ENCODE measurements at regions not wholly inside any gene's neighbourhood (a gene's known extent, or its start where the extent isn't known, plus 50 kb on each side); places are given as distances from the start of the nearest gene placed in this dataset.

DNA sequence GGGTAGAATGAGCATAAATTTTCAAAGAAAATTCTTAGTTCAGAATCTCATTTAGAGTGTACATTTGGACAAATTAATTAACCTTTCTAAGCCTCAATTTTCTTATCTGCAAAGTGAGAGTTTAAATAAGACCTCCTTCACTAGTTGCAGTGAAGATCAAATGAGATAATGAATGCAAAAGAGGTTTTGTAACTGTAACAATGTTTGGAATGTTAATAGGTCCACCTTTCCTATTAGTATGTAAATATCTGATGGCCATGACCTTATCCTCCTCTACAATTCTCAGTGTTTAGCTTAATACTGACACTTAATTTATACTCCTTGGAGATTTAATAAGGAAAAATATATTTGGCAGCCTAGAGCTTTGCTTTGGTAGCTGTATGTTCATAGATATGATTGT, 138.8 kb downstream of the GABRG1 start:
- no peak for DNase-seq (ENCODE audit: low spot score)

DNA sequence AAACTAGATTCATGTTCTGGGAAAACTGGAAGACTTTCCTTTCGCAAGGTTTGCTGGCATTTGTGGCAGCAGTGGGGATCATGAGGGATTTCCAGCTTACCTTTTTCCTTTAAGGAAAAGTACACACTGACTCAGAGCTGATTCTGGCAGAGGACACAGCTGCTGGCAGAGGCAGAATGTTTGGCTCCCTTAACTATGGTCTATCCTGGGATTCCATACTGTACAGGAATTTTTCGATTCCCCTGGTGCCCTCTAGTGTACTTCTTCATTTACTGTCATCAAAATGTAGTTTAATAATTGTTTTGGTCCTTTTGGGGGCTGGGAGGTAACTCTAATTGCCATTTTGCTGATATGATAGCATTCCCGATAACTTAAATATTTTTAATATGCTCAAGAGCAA, 152.7 kb downstream of the GABRG1 start:
- no peak for DNase-seq (ENCODE audit: low spot score)

GRCh38 chr4:45957353-45957752, 166.5 kb downstream of the GABRG1 start:
- DNase-seq (ENCODE audit: low spot score) = no peak

GRCh38 chr4:45954276-45954675, 169.6 kb downstream of the GABRG1 start:
- DNase-seq (ENCODE audit: low spot score) = no peak

GRCh38 chr4:45951153-45951552, 172.7 kb downstream of the GABRG1 start:
- DNase-seq (ENCODE audit: low spot score) = no peak

DNA sequence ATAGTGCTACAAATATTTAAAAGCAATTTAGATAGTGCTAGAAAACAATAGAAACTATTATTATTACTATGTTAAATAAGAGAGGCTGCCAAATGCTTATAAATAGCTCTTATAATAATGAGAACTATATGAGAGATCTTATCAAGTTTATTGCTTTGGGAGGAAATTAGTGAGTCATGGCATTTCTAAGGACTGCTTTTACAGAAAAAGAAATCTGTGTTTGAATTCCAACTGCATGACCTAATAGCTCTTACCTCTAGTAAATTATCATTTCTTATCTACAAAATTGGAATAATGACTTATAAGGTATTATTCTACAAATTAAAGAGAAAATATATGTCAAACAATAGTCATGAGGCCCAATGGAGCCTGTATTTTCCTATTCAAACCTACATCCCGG, 177.2 kb downstream of the GABRG1 start:
- DNase-seq (ENCODE audit: low spot score) = no peak

DNA sequence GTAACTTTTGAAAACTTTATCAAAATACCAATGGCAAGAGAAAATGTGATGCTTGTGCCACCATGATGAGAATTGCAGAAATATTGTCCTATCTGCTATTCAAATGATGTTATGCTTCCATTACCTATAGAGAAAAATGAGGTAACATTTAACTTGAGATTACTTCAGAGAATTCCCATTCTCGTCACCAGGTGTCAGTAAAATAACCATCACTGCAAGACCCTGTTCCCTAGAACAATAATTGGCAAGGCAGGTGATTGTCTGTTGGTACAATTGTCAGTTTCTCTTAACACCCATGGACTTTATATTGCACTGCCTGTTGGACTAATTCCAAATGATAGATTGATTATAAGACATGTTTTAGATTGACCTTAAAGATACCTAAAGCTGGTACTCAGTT, 179.9 kb downstream of the GABRG1 start:
- no peak for DNase-seq (ENCODE audit: low spot score)

GRCh38 chr4:45939056-45939455, 184.8 kb downstream of the GABRG1 start:
- no peak for DNase-seq (ENCODE audit: low spot score)

DNA sequence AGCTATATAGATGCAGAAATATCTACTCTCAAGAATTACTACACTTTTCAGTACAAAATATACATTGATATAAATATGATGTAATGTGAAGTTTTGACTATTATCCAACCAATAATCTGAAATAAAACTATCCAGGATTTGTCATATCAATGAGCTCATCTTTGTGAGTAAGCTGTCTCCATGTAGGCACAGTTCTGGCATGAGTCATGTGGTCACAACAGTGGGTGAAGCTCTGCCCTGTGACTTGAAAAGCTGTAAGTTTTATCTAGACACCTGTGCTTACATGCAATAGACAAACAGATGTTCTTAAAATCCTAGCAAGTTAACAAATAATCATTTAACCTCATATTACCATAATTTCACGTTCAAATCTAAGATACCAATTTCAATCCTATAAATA, 192.7 kb downstream of the GABRG1 start:
- DNase-seq (ENCODE audit: low spot score) = no peak

- DNase-seq (ENCODE audit: low spot score) = no peak
Measured at GRCh38 chr4:45927641-45928040, 196.2 kb downstream of the GABRG1 start.

GRCh38 chr4:45925809-45926208, 198.0 kb downstream of the GABRG1 start:
- no peak for DNase-seq (ENCODE audit: low spot score)

DNA sequence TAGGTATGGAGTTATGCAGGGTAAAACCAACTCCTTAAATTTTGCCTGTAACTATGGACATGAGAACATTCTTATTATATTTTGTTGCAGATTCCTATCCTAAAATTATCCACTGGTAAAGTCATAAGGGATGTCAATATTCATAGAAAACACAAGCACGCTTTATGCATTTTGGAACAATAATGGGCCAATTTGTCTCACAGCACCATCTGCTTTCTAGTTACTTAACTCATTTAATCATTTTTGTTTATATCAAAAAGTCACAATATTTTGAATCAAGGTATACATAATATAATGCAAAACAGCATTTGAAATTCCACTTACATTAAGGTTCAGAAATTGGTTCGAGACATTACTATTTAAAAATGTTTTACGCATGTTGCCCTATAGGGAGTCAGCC, 203.0 kb downstream of the GABRG1 start:
- no peak for DNase-seq (ENCODE audit: low spot score)

- no peak for DNase-seq (ENCODE audit: low spot score)
Measured at GRCh38 chr4:45910511-45910910, 213.3 kb downstream of the GABRG1 start.

- no peak for DNase-seq (ENCODE audit: low spot score)
Measured at GRCh38 chr4:45897946-45898585, 225.8 kb downstream of the GABRG1 start.

GRCh38 chr4:45883421-45883820, 240.4 kb downstream of the GABRG1 start:
- no peak for DNase-seq (ENCODE audit: low spot score)

GRCh38 chr4:45876235-45876890, 247.5 kb downstream of the GABRG1 start:
- DNase-seq (ENCODE audit: low spot score) = no peak

GRCh38 chr4:45869184-45869583, 254.7 kb downstream of the GABRG1 start:
- DNase-seq (ENCODE audit: low spot score) = no peak

DNA sequence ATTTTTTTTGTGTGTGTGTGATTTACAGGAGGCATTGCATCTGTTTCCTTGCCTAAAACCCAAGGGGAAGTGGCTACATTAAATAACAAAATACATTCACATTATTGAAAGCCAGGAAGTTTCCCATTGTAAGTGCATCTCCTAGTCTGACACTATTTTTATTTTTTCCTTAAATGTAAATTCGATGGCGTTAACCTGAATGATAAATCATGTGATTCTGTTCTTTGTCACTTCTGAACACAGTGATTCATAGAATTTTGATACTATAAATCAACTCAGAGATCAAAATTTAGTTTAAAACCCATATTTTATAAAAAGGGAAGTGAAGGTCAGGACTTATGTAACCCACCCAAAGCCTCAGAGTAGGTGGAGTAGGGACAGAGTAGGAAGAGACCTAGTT, 258.1 kb downstream of the GABRG1 start:
- no peak for DNase-seq (ENCODE audit: low spot score)

DNA sequence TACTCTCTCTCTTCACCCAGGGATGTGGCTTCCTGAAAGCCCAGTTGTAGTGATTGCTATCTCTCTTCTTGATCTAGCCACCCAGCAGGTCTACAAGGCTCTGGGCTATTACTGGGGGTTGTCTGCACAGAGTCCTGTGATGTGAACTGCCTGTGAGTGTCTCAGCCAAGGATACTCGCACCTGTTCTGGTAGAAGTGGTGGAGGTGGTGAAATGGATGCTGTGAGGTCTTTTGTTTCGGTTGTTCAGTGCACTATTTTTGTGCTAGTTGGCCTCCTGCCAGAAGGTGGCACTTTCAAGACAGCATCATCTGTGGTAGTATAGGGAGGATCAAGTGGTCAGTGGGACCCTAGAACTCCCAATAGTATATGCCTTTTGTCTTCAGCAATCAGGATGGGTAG, 268.0 kb downstream of the GABRG1 start:
- DNase-seq (ENCODE audit: low spot score) = no peak

DNA sequence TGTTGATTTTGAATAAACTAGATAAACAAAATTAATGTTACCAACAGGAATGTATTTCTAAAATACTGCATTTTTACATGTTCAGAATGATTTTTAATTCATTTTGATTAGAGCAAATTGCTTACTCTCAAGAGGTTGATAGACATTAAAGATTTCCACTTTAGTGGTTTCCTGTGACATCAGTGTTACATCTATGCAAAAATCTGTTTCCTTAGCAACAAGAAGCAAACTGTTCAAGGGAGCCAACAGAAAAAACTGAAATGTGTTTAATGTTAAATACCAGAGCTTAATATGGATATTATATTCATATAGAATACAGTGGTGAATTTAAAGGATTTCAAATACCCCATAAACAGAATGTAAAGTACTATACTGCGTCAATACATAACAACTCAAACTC, 277.8 kb downstream of the GABRG1 start:
- DNase-seq (ENCODE audit: low spot score) = no peak

GRCh38 chr4:45841791-45842190, 282.1 kb downstream of the GABRG1 start:
- no peak for DNase-seq (ENCODE audit: low spot score)

DNA sequence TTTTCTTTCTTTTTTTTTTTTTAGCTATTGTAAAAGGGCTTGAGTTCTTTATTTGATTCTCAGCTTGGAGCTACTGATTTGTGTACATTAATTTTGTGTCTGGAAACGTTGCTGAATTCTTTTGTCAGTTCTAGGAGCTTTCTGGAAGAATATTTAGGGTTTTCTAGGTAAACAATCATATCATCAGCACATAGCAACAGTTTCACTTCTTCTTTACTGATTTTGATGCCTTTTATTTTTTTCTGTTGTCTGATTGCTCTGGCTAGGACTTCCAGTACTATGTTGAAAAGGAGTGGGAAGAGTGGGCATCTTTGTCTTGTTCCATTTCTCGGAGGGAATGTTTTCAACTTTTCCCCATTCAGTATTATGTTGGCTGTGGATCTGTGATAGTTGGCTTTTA, 292.2 kb downstream of the GABRG1 start:
- DNase-seq (ENCODE audit: low spot score) = no peak

DNA sequence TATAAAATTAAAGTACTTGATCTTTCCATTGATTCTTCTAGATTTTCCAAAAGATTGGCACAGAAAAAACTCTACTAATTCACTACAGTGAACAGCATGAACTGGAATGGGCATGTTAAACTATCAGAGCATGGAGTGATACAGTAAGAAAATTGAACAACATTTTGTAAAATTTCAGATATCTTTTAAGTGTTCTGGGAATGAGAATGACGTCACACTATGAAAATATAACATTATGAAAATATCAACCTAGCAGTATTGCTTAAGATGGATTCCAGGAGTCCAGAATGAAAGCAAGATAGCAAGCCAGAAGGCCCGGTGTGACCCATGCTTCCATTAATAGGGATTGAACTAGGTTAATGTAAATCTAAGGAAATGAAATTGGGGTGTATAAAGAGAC, 319.9 kb downstream of the GABRG1 start:
- no peak for DNase-seq (ENCODE audit: low spot score)

DNA sequence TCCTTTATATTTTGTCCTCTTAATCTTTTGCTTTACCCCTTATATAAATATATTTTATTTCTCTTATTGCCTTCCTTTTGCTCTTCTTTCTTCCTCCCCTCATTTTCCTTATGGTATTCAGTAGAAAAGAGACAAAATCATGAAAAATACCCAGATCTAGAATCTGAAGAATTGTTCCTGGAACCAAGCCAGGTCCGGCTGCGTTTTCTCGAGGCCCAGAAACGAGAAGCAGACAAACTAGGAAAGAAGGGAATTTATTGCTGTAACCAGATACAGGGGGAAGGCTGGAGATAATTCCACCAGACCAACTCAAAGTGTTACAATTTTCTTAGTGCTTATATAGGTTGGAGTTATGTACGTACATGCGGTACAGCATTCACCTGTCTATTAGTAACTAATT, 328.7 kb downstream of the GABRG1 start:
- no peak for DNase-seq (ENCODE audit: low spot score)
